HepG2 (cell line): ENCODE measurements at regions not wholly inside any gene's neighbourhood (a gene's known extent, or its start where the extent isn't known, plus 50 kb on each side); places are given as distances from the start of the nearest gene placed in this dataset.

Experiments
- ATF1 ChIP-seq: IDR thresholded peaks from 2 replicates; pipeline ENCODE4 v1.6.1; 2016; ENCODE audit warnings: mild to moderate bottlenecking, control low read depth
- HOXA5 ChIP-seq: sonication (generic); formaldehyde crosslinking; IDR thresholded peaks from 2 replicates; pipeline ENCODE4 v1.4.0; 2020; ENCODE audit warnings: missing genetic modification reagents
- KDM1A ChIP-seq: IDR thresholded peaks from 2 replicates; pipeline ENCODE4 v1.6.1; 2016; ENCODE audit warnings: missing compliant biosample characterization
- KDM2A ChIP-seq: sonication (generic); formaldehyde crosslinking; IDR thresholded peaks from 2 replicates; pipeline ENCODE4 v1.4.0; 2020; ENCODE audit warnings: low read depth, missing genetic modification reagents, borderline replicate concordance
- KLF15 ChIP-seq: sonication (generic); formaldehyde crosslinking; IDR thresholded peaks from 2 replicates; pipeline ENCODE4 v1.8.1; 2023; ENCODE audit warnings: borderline replicate concordance, mild to moderate bottlenecking, inconsistent platforms, missing genetic modification reagents, mixed read lengths
- KLF6 ChIP-seq: IDR thresholded peaks from 2 replicates; pipeline ENCODE4 v1.8.0; 2016; ENCODE audit warnings: missing biosample characterization, missing genetic modification reagents
- POGZ ChIP-seq: sonication (generic); formaldehyde crosslinking; IDR thresholded peaks from 2 replicates; pipeline ENCODE4 v1.4.0; 2020; ENCODE audit warnings: mild to moderate bottlenecking, missing genetic modification reagents
- SMAD1 ChIP-seq: sonication (generic); formaldehyde crosslinking; IDR thresholded peaks from 2 replicates; pipeline ENCODE4 v1.4.0; 2020; ENCODE audit warnings: missing genetic modification reagents, low read depth, mild to moderate bottlenecking, borderline replicate concordance
- SPEN ChIP-seq: sonication (generic); formaldehyde crosslinking; IDR thresholded peaks from 2 replicates; pipeline ENCODE4 v1.5.1; 2020; ENCODE audit warnings: low read depth, mild to moderate bottlenecking, missing genetic modification reagents
- TBP ChIP-seq: sonication (generic); formaldehyde crosslinking; IDR thresholded peaks from 2 replicates; pipeline ENCODE4 v1.5.0; 2020; ENCODE audit warnings: missing genetic modification reagents
- TSC22D2 ChIP-seq: sonication (generic); formaldehyde crosslinking; IDR thresholded peaks from 2 replicates; pipeline ENCODE4 v1.5.1; 2020; ENCODE audit warnings: missing genetic modification reagents, mild to moderate bottlenecking, borderline replicate concordance
- ZNF276 ChIP-seq: sonication (generic); formaldehyde crosslinking; IDR thresholded peaks from 2 replicates; pipeline ENCODE4 v1.4.0; 2020; ENCODE audit warnings: mild to moderate bottlenecking, low read depth, missing genetic modification reagents
- ZNF280D ChIP-seq: sonication (generic); formaldehyde crosslinking; IDR thresholded peaks from 2 replicates; pipeline ENCODE4 v1.5.1; 2020; ENCODE audit warnings: mild to moderate bottlenecking, missing genetic modification reagents
- ZNF460 ChIP-seq: sonication (generic); formaldehyde crosslinking; IDR thresholded peaks from 2 replicates; pipeline ENCODE4 v1.5.1; 2020; ENCODE audit warnings: missing genetic modification reagents, mild to moderate bottlenecking, borderline replicate concordance
- ZNF501 ChIP-seq: sonication (generic); formaldehyde crosslinking; IDR thresholded peaks from 2 replicates; pipeline ENCODE4 v1.5.1; 2020; ENCODE audit warnings: mild to moderate bottlenecking, moderate library complexity, missing genetic modification reagents
- ZNF709 ChIP-seq: sonication (generic); formaldehyde crosslinking; IDR thresholded peaks from 2 replicates; pipeline ENCODE4 v1.5.0; 2020; ENCODE audit warnings: mild to moderate bottlenecking, missing genetic modification reagents
- ZNF737 ChIP-seq: sonication (generic); formaldehyde crosslinking; IDR thresholded peaks from 2 replicates; pipeline ENCODE4 v1.5.0; 2020; ENCODE audit warnings: missing genetic modification reagents, mild to moderate bottlenecking, borderline replicate concordance
- ZNF773 ChIP-seq: sonication (generic); formaldehyde crosslinking; IDR thresholded peaks from 2 replicates; pipeline ENCODE4 v1.4.0; 2020; ENCODE audit warnings: missing genetic modification reagents, borderline replicate concordance
- ZSCAN29 ChIP-seq: sonication (generic); formaldehyde crosslinking; conservative IDR thresholded peaks from 2 replicates; pipeline ENCODE4 v1.4.0; 2020; ENCODE audit warnings: mild to moderate bottlenecking, missing genetic modification reagents
- TF ChIP-seq, protein P1 (sequence below): sonication (generic); formaldehyde crosslinking; IDR thresholded peaks from 2 replicates; pipeline ENCODE4 v1.4.0; 2020; ENCODE audit warnings: missing genetic modification reagents, borderline replicate concordance

- TF ChIP-seq ZNF276 (CRISPR knock-in tag) (0 out of 2 replicates have a peak, but pooled peaks have one; percentile 27), KDM1A (CRISPR knock-in tag) (no peak), TBP (CRISPR knock-in tag) (no peak), ZNF280D (CRISPR knock-in tag) (peak; percentile 86; the same call in 1 of the 2 replicates), SPEN (CRISPR knock-in tag) (peak; percentile 82), KLF6 (CRISPR knock-in tag) (peak; percentile 60; the same call in 1 of the 2 replicates), HOXA5 (CRISPR knock-in tag) (peak; percentile 73; the same call in 1 of the 2 replicates), TSC22D2 (CRISPR knock-in tag) (peak; percentile 83; the same call in 1 of the 2 replicates), SMAD1 (CRISPR knock-in tag) (peak; percentile 38; the same call in 1 of the 2 replicates), KLF15 (CRISPR knock-in tag) (peak; percentile 44; the same call in 1 of the 2 replicates), ZNF773 (CRISPR knock-in tag) (no peak), KDM2A (CRISPR knock-in tag) (peak; percentile 90), ZNF737 (peak; percentile 29; the same call in 1 of the 2 replicates), ZNF501 (peak; percentile 81), ZNF460 (no peak; the same call in 1 of the 2 replicates), ZNF709 (CRISPR knock-in tag) (no peak; the same call in 1 of the 2 replicates), ZSCAN29 (CRISPR knock-in tag) (0 out of 2 replicates have a peak, but pooled peaks have one; percentile 49), POGZ (CRISPR knock-in tag) (peak; percentile 92), ATF1 (no peak)
- TF ChIP-seq, protein P1, sequence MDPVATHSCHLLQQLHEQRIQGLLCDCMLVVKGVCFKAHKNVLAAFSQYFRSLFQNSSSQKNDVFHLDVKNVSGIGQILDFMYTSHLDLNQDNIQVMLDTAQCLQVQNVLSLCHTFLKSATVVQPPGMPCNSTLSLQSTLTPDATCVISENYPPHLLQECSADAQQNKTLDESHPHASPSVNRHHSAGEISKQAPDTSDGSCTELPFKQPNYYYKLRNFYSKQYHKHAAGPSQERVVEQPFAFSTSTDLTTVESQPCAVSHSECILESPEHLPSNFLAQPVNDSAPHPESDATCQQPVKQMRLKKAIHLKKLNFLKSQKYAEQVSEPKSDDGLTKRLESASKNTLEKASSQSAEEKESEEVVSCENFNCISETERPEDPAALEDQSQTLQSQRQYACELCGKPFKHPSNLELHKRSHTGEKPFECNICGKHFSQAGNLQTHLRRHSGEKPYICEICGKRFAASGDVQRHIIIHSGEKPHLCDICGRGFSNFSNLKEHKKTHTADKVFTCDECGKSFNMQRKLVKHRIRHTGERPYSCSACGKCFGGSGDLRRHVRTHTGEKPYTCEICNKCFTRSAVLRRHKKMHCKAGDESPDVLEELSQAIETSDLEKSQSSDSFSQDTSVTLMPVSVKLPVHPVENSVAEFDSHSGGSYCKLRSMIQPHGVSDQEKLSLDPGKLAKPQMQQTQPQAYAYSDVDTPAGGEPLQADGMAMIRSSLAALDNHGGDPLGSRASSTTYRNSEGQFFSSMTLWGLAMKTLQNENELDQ (CRISPR knock-in tag), result peak; percentile 84; the same call in 1 of the 2 replicates
Observed at GRCh38 chr6:4647414-4648365, 128.5 kb upstream of the CDYL start (continued).
